MM.1S (cell line): ENCODE measurements at regions not wholly inside any gene's neighbourhood (a gene's known extent, or its start where the extent isn't known, plus 50 kb on each side); places are given as distances from the start of the nearest gene placed in this dataset.

ENCODE experiments used
- DNase-seq: peaks from one replicate; pipeline ENCODE4 v3.0.0-alpha.2; 2015
- H2AFZ ChIP-seq: fragments of 300-600 bp; sonication (generic); 2 replicates; pipeline ENCODE4 v1.6.0; 2016; ENCODE audit warnings: antibody characterized with exemption, low read length
- H3F3A ChIP-seq: fragments of 300-600 bp; sonication (generic); 2 replicates; pipeline ENCODE4 v1.6.1; 2016; ENCODE audit warnings: mild to moderate bottlenecking, antibody characterized with exemption, low read length, moderate library complexity, mixed read lengths; ENCODE audit not compliant: insufficient read depth
- H3K27ac ChIP-seq: fragments of 300-600 bp; sonication (generic); 2 replicates; pipeline ENCODE4 v1.5.1; 2016; ENCODE audit warnings: mild to moderate bottlenecking, low read length
- H3K27me3 ChIP-seq: fragments of 300-600 bp; sonication (generic); replicated peaks from 2 replicates; pipeline ENCODE4 v1.6.0; 2016; ENCODE audit warnings: low read length; ENCODE audit not compliant: insufficient read depth
- H3K36me3 ChIP-seq: fragments of 300-600 bp; sonication (generic); replicated peaks from 2 replicates; pipeline ENCODE4 v1.6.1; 2016; ENCODE audit warnings: mild to moderate bottlenecking, low read length, mixed read lengths; ENCODE audit not compliant: insufficient read depth
- H3K4me1 ChIP-seq: fragments of 300-600 bp; sonication (generic); 2 replicates; pipeline ENCODE4 v1.6.1; 2016; ENCODE audit warnings: low read length, mixed read lengths
- H3K4me2 ChIP-seq: fragments of 300-600 bp; sonication (generic); 2 replicates; pipeline ENCODE4 v1.6.0; 2016; ENCODE audit warnings: low read depth, low read length
- H3K4me3 ChIP-seq: fragments of 300-600 bp; sonication (generic); 2 replicates; pipeline ENCODE4 v1.5.1; 2016; ENCODE audit warnings: low read length, mixed read lengths
- H3K79me2 ChIP-seq: fragments of 300-600 bp; sonication (generic); 2 replicates; pipeline ENCODE4 v1.6.1; 2016; ENCODE audit warnings: mixed run types, low read length, mixed read lengths
- H3K9ac ChIP-seq: fragments of 300-600 bp; sonication (generic); 2 replicates; pipeline ENCODE4 v1.6.1; 2016; ENCODE audit warnings: low read length, mixed read lengths
- H3K9me2 ChIP-seq: fragments of 300-600 bp; sonication (generic); replicated peaks from 2 replicates; pipeline ENCODE4 v1.6.1; 2016; ENCODE audit warnings: mild to moderate bottlenecking, low read length, mixed read lengths; ENCODE audit not compliant: insufficient read depth
- H3K9me3 ChIP-seq: fragments of 300-600 bp; sonication (generic); replicated peaks from 2 replicates; pipeline ENCODE4 v1.6.1; 2016; ENCODE audit warnings: mild to moderate bottlenecking, low read length, mixed read lengths; ENCODE audit not compliant: insufficient read depth
- H4K20me1 ChIP-seq: fragments of 300-600 bp; sonication (generic); 2 replicates; pipeline ENCODE4 v1.6.1; 2016; ENCODE audit warnings: mild to moderate bottlenecking, low read length, moderate library complexity, mixed read lengths; ENCODE audit not compliant: insufficient read depth
- EZH2 ChIP-seq: fragments of 300-600 bp; sonication (generic); optimal IDR thresholded peaks from 2 replicates; pipeline ENCODE3; 2017; ENCODE audit warnings: low read depth, mild to moderate bottlenecking, antibody characterized with exemption, low read length, mixed read lengths
- EZH2phosphoT487 ChIP-seq: fragments of 300-600 bp; sonication (generic); IDR thresholded peaks from 2 replicates; pipeline ENCODE4 v1.6.1; 2018; ENCODE audit warnings: antibody characterized with exemption, low read length
- TF ChIP-seq, protein P1 (sequence below): fragments of 300-600 bp; sonication (generic); IDR thresholded peaks from 2 replicates; pipeline ENCODE4 v1.5.1; 2016; ENCODE audit warnings: antibody characterized with exemption, low read length, mixed read lengths

DNA sequence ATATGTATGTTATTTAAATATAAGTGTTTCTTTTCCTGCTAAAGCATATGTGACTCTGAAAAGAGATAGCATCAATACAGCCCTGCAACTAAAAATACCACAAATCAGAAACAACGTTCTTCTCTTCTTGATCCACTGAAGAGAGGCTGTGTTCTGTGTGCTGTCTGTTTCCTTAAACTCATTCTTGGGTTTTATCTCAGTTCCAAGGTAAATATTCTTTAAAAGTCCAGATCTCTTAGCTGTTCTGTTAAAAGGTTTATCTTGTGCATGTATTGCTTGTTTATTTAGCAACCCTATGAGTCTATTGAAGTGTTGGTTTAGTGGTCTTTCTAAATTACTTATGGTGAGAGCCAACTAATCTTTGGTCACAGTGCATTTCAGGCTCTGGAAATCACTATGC lies 173.3 kb upstream of the NT5C1B start:
- no peaks in the 10 kb centered on the region for H3K9me3 ChIP-seq
- H3F3A ChIP-seq: no peaks in the 10 kb centered on the region
- H3K27ac ChIP-seq: no peak overlapping the region
- H3K9ac ChIP-seq: no peak overlapping the region
- no peak overlapping the region for H3K4me3 ChIP-seq
- no peak for DNase-seq
- H3K9me2 ChIP-seq: no peaks in the 10 kb centered on the region
- no peaks in the 10 kb centered on the region for H3K27me3 ChIP-seq
- H2AFZ ChIP-seq: no peak overlapping the region
- H3K79me2 ChIP-seq: no peaks in the 10 kb centered on the region
- no peak for TF ChIP-seq EZH2phosphoT487
- TF ChIP-seq, protein P1, sequence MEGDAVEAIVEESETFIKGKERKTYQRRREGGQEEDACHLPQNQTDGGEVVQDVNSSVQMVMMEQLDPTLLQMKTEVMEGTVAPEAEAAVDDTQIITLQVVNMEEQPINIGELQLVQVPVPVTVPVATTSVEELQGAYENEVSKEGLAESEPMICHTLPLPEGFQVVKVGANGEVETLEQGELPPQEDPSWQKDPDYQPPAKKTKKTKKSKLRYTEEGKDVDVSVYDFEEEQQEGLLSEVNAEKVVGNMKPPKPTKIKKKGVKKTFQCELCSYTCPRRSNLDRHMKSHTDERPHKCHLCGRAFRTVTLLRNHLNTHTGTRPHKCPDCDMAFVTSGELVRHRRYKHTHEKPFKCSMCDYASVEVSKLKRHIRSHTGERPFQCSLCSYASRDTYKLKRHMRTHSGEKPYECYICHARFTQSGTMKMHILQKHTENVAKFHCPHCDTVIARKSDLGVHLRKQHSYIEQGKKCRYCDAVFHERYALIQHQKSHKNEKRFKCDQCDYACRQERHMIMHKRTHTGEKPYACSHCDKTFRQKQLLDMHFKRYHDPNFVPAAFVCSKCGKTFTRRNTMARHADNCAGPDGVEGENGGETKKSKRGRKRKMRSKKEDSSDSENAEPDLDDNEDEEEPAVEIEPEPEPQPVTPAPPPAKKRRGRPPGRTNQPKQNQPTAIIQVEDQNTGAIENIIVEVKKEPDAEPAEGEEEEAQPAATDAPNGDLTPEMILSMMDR: no peak
- no peak for TF ChIP-seq EZH2
- H3K4me1 ChIP-seq: no peaks in the 10 kb centered on the region
- no peaks in the 10 kb centered on the region for H4K20me1 ChIP-seq
- no peaks in the 10 kb centered on the region for H3K36me3 ChIP-seq
- no peak overlapping the region for H3K4me2 ChIP-seq

DNA sequence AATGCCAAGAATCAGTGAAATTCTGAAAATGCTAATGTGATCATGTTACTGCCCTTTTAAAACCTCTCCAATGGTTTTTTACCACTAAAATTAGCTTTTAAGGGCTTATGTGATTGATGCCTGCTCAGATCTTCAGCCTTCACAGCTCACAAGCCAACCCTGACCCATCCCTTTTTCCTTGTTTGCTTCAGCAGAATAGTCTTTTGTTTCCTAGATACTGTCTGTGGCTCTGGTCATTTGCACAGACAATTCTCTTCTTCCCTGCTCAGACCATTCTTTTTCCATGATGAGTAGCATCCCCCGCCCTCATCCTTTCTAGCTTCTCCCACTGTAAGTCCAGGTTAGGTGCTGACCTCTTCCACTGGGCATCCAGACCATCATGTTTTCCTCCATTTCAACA lies 164.9 kb upstream of the NT5C1B start:
- no peaks in the 10 kb centered on the region for H3K27me3 ChIP-seq
- no peaks in the 10 kb centered on the region for H3K9me2 ChIP-seq
- H3K9me3 ChIP-seq: no peaks in the 10 kb centered on the region
- TF ChIP-seq EZH2phosphoT487: no peak
- TF ChIP-seq, protein P1: no peak
- no peak for TF ChIP-seq EZH2
- no peak overlapping the region for H3K27ac ChIP-seq
- H3K36me3 ChIP-seq: no peaks in the 10 kb centered on the region
- H3K79me2 ChIP-seq: no peaks in the 10 kb centered on the region
- no peaks in the 10 kb centered on the region for H3K4me1 ChIP-seq
- no peak overlapping the region for H3K4me2 ChIP-seq
- H3K4me3 ChIP-seq: no peak overlapping the region
- no peak overlapping the region for H3K9ac ChIP-seq
- no peaks in the 10 kb centered on the region for H3F3A ChIP-seq
- DNase-seq: no peak
- no peak overlapping the region for H2AFZ ChIP-seq
- no peaks in the 10 kb centered on the region for H4K20me1 ChIP-seq

DNA sequence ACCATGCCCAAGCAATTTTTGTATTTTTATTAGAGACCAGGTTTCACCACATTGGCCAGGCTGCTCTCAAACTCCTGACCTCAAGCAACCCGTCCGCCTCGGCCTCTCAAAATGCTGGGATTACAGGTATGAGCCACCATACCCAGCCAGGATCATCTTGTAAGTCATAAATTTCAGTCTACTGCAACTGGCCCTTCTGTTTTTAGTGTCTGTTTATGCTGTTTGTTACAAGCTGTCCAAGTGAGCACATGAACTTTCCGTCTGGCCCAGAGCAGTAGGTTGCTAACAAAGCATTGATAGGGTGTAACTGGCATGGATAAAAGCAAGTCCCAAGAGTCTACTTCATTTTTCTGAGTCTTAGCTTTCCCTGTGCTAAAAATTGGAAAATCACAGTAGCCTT lies 164.4 kb upstream of the NT5C1B start:
- Histone ChIP-seq H3K4me3 (no peak overlapping the region), H3F3A (no peaks in the 10 kb centered on the region), H3K27me3 (no peaks in the 10 kb centered on the region), H2AFZ (no peak overlapping the region), H4K20me1 (no peaks in the 10 kb centered on the region), H3K36me3 (no peaks in the 10 kb centered on the region), H3K9me3 (no peaks in the 10 kb centered on the region), H3K4me2 (no peak overlapping the region), H3K9me2 (no peaks in the 10 kb centered on the region), H3K4me1 (no peaks in the 10 kb centered on the region), H3K79me2 (no peaks in the 10 kb centered on the region), H3K27ac (no peak overlapping the region), H3K9ac (no peak overlapping the region)
- TF ChIP-seq, protein P1: no peak
- TF ChIP-seq EZH2phosphoT487 (no peak), EZH2 (no peak)
- no peak for DNase-seq
